Endothelial cell (in vitro differentiated cells): ENCODE measurements at regions not wholly inside any gene's neighbourhood (a gene's known extent, or its start where the extent isn't known, plus 50 kb on each side); places are given as distances from the start of the nearest gene placed in this dataset.

Source experiments
- DNase-seq: peaks from one replicate; pipeline ENCODE4 v3.0.0; 2021; ENCODE audit warnings: low spot score
- H3K27ac Mint-ChIP-seq: one replicate; pipeline ENCODE4 v1.8.0; 2021; ENCODE audit warnings: mixed read lengths, inconsistent platforms; ENCODE audit not compliant: unreplicated experiment
- H3K27me3 Mint-ChIP-seq: one replicate; pipeline ENCODE4 v1.8.0; 2021; ENCODE audit warnings: mild to moderate bottlenecking, moderate library complexity, mixed read lengths, inconsistent platforms; ENCODE audit not compliant: unreplicated experiment
- H3K36me3 Mint-ChIP-seq: one replicate; pipeline ENCODE4 v1.8.0; 2021; ENCODE audit warnings: mild to moderate bottlenecking, low read depth, mixed read lengths, inconsistent platforms; ENCODE audit not compliant: unreplicated experiment
- H3K4me1 Mint-ChIP-seq: one replicate; pipeline ENCODE4 v1.8.0; 2021; ENCODE audit warnings: mild to moderate bottlenecking, mixed read lengths, inconsistent platforms; ENCODE audit not compliant: unreplicated experiment
- H3K4me3 Mint-ChIP-seq: one replicate; pipeline ENCODE4 v1.8.0; 2021; ENCODE audit warnings: mild to moderate bottlenecking, mixed read lengths, inconsistent platforms; ENCODE audit not compliant: unreplicated experiment
- H3K9me3 Mint-ChIP-seq: one replicate; pipeline ENCODE4 v1.8.0; 2021; ENCODE audit warnings: mixed read lengths, inconsistent platforms; ENCODE audit not compliant: unreplicated experiment
- TF ChIP-seq, protein P1 (sequence below): fragments of 200-600 bp; sonication (generic); IDR thresholded peaks from one replicate; pipeline ENCODE4 v1.5.0; 2021; ENCODE audit warnings: antibody characterized with exemption; ENCODE audit not compliant: unreplicated experiment

DNA sequence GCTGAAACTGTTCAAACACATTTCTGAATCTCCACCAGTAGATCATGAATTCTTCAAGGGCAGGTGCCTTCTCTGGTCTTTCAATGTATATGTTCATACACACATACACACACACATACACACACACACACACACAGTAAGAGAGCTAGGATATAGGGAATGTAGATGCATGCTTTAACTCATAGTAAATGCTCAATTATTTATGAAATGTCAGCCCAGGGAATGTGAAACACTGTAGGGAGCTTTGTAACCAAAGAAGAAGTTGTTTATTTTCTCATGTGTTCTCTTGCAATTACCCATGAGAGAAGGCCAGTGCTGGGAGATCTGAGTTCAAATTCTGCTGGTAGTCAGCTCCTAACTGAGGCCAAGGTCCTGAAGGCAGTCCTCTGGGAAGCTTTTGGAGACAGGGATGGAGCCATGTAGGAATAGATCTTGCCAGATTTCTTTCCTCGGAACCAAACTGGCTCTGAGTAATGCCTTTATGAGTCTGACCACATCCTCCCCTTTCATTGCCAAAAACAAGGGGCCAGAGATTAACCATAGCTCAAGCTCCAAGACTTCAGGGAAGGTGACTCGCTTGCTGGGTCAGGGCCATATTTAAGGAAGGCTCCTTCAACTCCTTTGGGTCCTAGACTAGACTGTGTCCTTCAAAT lies 487.0 kb upstream of the TNC start:
- Mint-ChIP-seq H3K27ac (no peak overlapping the region), H3K4me3 (no peak overlapping the region), H3K27me3 (no peaks in the 10 kb centered on the region), H3K36me3 (no peaks in the 10 kb centered on the region), H3K9me3 (no peaks in the 10 kb centered on the region), H3K4me1 (no peaks in the 10 kb centered on the region)
- no peak for DNase-seq
- TF ChIP-seq, protein P1, sequence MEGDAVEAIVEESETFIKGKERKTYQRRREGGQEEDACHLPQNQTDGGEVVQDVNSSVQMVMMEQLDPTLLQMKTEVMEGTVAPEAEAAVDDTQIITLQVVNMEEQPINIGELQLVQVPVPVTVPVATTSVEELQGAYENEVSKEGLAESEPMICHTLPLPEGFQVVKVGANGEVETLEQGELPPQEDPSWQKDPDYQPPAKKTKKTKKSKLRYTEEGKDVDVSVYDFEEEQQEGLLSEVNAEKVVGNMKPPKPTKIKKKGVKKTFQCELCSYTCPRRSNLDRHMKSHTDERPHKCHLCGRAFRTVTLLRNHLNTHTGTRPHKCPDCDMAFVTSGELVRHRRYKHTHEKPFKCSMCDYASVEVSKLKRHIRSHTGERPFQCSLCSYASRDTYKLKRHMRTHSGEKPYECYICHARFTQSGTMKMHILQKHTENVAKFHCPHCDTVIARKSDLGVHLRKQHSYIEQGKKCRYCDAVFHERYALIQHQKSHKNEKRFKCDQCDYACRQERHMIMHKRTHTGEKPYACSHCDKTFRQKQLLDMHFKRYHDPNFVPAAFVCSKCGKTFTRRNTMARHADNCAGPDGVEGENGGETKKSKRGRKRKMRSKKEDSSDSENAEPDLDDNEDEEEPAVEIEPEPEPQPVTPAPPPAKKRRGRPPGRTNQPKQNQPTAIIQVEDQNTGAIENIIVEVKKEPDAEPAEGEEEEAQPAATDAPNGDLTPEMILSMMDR = no peak

DNA sequence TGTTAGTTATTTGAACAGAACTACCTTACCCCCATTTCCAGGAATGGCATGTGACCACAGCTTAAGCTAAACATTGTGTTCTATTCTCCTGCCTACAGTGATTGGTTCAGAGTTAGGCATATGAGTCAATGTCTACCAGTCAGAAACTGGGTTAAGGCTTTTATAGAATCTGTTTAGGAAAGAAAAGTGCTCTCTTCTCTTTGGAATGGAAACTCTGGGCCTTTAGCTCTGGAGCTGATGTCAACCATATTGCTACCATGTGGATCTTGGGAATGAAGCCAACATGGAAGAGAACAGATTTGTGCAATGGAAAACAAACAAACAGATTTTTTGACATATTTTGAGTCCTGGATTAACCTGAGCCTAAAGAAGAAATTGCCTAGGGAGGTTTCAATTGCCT lies 488.9 kb upstream of the TNC start:
- Mint-ChIP-seq H3K36me3 (no peaks in the 10 kb centered on the region), H3K4me3 (no peak overlapping the region), H3K4me1 (no peaks in the 10 kb centered on the region), H3K27me3 (no peaks in the 10 kb centered on the region), H3K27ac (no peak overlapping the region), H3K9me3 (no peaks in the 10 kb centered on the region)
- DNase-seq = no peak
- TF ChIP-seq, protein P1 = no peak

DNA sequence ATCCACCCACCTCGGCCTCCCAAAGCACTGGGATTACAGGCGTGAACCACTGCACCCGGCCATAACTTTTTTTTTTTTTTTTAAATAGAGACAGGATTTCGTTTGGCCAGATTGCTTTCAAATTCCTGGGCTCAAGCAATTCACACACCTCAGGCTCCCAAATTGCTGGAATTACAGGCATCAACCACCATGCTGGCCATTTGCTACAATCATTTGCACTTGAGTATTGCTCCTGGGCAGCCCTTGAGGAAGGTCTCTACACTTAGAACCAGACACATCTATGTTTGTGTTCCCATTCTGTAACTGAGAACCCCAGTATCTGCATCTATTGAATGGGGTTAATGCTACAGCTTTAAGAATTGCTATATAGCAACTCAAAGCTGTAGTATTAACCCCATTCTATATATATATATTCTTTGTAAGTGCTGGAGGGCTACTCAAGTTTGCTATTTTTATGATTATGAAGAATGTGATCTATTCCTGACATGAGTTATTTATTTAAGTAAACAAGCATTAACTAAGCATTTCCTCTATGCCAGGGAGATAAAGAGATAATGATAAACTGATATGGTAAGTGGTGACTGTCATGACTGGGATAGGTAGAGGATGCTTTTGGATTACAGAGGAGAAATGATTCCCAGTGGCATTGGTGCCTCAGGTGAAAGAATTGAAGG lies 496.5 kb upstream of the TNC start:
- no peak for DNase-seq
- peaks cover 2% of the 10 kb centered on the region for H3K27me3 Mint-ChIP-seq
- no peaks in the 10 kb centered on the region for H3K4me1 Mint-ChIP-seq
- TF ChIP-seq, protein P1 = no peak
- H3K4me3 Mint-ChIP-seq = no peak overlapping the region
- H3K36me3 Mint-ChIP-seq = no peaks in the 10 kb centered on the region
- H3K27ac Mint-ChIP-seq = no peak overlapping the region
- H3K9me3 Mint-ChIP-seq = no peaks in the 10 kb centered on the region

DNA sequence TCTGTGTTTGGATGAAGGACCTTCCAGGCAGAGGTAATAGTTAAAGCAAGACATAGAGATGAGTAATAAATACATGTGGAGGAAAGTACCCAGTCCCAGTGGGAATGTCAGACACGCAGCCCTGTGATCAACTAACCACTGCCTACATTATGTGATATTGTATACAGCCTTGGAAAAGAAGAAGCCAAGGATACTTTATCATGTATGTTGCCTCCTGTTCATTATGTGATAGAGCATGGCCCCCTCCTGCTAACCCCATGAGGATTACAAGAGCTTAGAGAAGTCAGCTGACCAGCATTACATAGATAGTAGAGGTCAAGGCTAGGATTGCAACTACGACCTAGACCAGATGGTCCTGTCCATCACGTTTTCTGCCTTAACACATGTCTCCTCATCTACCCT lies 497.0 kb upstream of the TNC start:
- H3K36me3 Mint-ChIP-seq = no peaks in the 10 kb centered on the region
- H3K27me3 Mint-ChIP-seq = peaks cover 2% of the 10 kb centered on the region
- H3K4me3 Mint-ChIP-seq = no peak overlapping the region
- TF ChIP-seq, protein P1 = no peak
- no peak for DNase-seq
- H3K27ac Mint-ChIP-seq = no peak overlapping the region
- H3K4me1 Mint-ChIP-seq = no peaks in the 10 kb centered on the region
- no peaks in the 10 kb centered on the region for H3K9me3 Mint-ChIP-seq
